Spleen (tissue), 7 donors: ENCODE measurements at regions not wholly inside any gene's neighbourhood (a gene's known extent, or its start where the extent isn't known, plus 50 kb on each side); places are given as distances from the start of the nearest gene placed in this dataset.

Experiments
- CTCF ChIP-seq, 11 experiments: fragments of 200-600 bp in 7 of 11; fragments of 450-650 bp in 4 of 11; sonication (generic) in 4 of 11; IDR thresholded peaks in 8 of 11; conservative IDR thresholded peaks in 3 of 11; 1 replicate in 7 of 11; 2 replicates in 4 of 11; pipeline versions ENCODE4 v1.4.0 to v1.8.0; 2016 to 2021; ENCODE audit warnings: antibody characterized with exemption in 11 of 11, inconsistent platforms in 4 of 11, mild to moderate bottlenecking in 1 of 11
- POLR2A ChIP-seq, 3 donors: fragments of 450-650 bp; IDR thresholded peaks; one replicate each; pipeline ENCODE4 v1.5.1; 2017; ENCODE audit warnings: antibody characterized with exemption in 3 of 3, mild to moderate bottlenecking in 1 of 3
- POLR2AphosphoS5 ChIP-seq, 3 donors: sonication (generic); formaldehyde crosslinking; IDR thresholded peaks; one replicate each; pipeline ENCODE4 v1.5.1; 2017; ENCODE audit warnings: antibody characterized with exemption in 3 of 3
- donor health status: DM: no; HTN: no; CAD: no; lungs with moderate emphysema.
- donor health status: DM: no; HTN: no; CAD: no.
- donor health status: DM: no; HTN: no; CAD: no.

- no peak for TF ChIP-seq POLR2AphosphoS5 (IDR thresholded peaks at IDR 0.05)
- TF ChIP-seq CTCF (IDR thresholded peaks at IDR 0.05 in 8 of 11, conservative IDR thresholded peaks at IDR 0.05 in 3 of 11), result no peak
- TF ChIP-seq POLR2A (IDR thresholded peaks at IDR 0.05), result no peak
Measured at GRCh38 chr16:63735456-63735855, 1386.4 kb downstream of the CDH11 start.
